Natural killer cell treated with Interleukin-12 subunit alpha and Interleukin-12 subunit beta and Interleukin-15 and Interleukin-18, amount 100 ng/mL, for 72 hours (primary cell): ENCODE measurements at regions not wholly inside any gene's neighbourhood (a gene's known extent, or its start where the extent isn't known, plus 50 kb on each side); places are given as distances from the start of the nearest gene placed in this dataset.

Experiments used
- ATAC-seq, 2 donors: fragments of 150-1000 bp; cut with Tn5 transposase in 1 of 2; sonication (Bioruptor Pico), chemical (Tn5 transposase) in 1 of 2; 2 replicates each; pipeline ENCODE4 v1.10.0; 2021
- DNase-seq: peaks from one replicate; pipeline ENCODE4 v3.0.0; 2022; ENCODE audit warnings: low spot score
- H3K27ac Mint-ChIP-seq, 2 donors: 1 replicate in 1 of 2; 2 replicates in 1 of 2; pipeline ENCODE4 v1.8.0; 2022; ENCODE audit warnings: mixed read lengths in 2 of 2, mild to moderate bottlenecking in 1 of 2, moderate library complexity in 1 of 2
- H3K27me3 Mint-ChIP-seq, 2 donors: 1 replicate in 1 of 2; 2 replicates in 1 of 2; pipeline ENCODE4 v1.8.0; 2022; ENCODE audit warnings: mixed read lengths in 2 of 2
- H3K36me3 Mint-ChIP-seq: one replicate; pipeline ENCODE4 v1.8.0; 2022; ENCODE audit warnings: mixed read lengths
- H3K4me1 Mint-ChIP-seq, 2 donors: 1 replicate in 1 of 2; 2 replicates in 1 of 2; pipeline ENCODE4 v1.8.0; 2022; ENCODE audit warnings: low read depth in 2 of 2, mixed read lengths in 2 of 2, mild to moderate bottlenecking in 1 of 2
- H3K4me3 Mint-ChIP-seq: one replicate; pipeline ENCODE4 v1.8.0; 2022; ENCODE audit warnings: mixed read lengths
- H3K9me3 Mint-ChIP-seq: 2 replicates; pipeline ENCODE4 v1.8.0; 2022; ENCODE audit warnings: mixed read lengths

DNA sequence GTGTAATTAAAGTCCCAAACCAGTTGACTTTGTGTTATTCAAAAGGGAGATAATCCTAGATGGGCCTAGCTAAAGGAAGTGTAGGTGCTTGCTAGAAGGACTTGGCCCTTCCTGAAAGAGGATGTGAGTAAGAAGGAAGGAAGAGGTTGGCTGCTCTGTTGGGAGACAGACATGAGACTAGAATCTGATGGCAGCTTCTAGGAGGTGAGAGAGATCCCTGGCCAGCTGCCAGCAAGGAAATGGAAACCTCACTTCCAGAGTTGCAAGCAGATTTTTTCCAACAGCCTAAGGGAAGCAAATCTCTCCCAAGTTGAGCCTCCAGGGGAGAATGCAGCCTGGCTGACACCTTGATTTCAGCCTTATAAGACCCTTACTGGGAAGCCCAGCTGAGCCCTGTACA lies 368.4 kb upstream of the ZMIZ1 start:
- Mint-ChIP-seq H3K27ac (no peak overlapping the region), H3K4me1 (no peaks in the 10 kb centered on the region), H3K36me3 (no peaks in the 10 kb centered on the region), H3K27me3 (peaks cover 3 to 26% of the 10 kb centered on the region in 2 donors), H3K4me3 (no peak overlapping the region), H3K9me3 (no peaks in the 10 kb centered on the region)
- ATAC-seq (no peak), DNase-seq (no peak)

DNA sequence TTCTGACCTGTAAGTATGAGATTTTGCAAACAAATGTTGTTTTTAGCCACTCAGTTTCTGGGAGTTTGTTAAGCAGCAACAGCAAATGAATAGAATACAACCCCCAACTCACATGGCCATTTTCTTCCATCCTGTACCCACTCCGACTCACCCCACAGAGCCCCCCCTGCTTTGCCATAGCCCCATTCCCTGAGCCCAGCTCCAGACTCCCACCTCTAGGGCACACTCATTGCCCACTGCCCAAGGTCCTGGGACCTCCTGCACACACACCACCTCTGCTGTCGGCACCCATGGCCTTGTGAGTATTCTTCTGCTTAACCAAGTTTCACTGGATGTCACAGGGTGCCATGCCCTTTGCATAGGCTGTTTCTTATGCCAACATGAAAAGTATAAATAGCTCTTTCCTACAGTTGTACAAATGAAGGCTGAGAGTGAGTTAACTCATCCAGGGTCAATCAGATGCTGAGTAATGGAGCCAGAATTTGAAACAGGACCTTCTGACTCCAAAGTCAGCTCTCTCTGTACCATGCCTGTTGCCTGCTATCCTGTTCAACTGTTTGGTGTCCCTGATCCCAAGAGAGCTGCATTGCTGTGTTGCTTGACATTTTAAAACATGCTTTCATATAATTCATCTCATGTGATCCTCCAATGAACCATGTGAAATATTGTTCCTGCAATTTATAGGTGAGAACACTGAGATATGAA lies 367.8 kb upstream of the ZMIZ1 start:
- no peak overlapping the region for H3K4me3 Mint-ChIP-seq
- peaks cover 3 to 26% of the 10 kb centered on the region in 2 donors for H3K27me3 Mint-ChIP-seq
- no peak for ATAC-seq
- DNase-seq: no peak
- no peak overlapping the region for H3K27ac Mint-ChIP-seq
- H3K9me3 Mint-ChIP-seq: no peaks in the 10 kb centered on the region
- no peaks in the 10 kb centered on the region for H3K36me3 Mint-ChIP-seq
- H3K4me1 Mint-ChIP-seq: no peaks in the 10 kb centered on the region

DNA sequence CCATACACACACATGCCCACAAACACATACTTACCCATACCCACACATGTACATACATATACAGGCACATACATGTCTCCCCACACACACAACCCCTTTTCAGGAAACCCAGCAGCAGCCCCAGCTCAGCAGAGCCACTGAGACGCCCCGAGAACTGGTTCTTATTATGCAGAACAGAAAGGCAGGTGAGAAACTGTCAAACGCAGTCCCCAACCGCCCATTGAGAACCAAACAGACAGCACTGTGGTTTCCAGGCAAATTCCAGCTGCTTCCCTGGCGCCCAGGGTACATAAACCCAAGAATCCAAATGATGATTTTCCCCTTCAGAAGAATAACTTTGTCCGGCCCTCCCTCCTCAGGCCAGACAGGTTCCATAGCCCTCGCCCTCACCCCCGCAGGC lies 366.6 kb upstream of the ZMIZ1 start:
- no peaks in the 10 kb centered on the region for H3K36me3 Mint-ChIP-seq
- no peak overlapping the region for H3K27ac Mint-ChIP-seq
- DNase-seq (no peak), ATAC-seq (no peak)
- H3K4me1 Mint-ChIP-seq: no peaks in the 10 kb centered on the region
- H3K4me3 Mint-ChIP-seq: no peak overlapping the region
- peaks cover 7 to 32% of the 10 kb centered on the region in 2 donors for H3K27me3 Mint-ChIP-seq
- H3K9me3 Mint-ChIP-seq: no peaks in the 10 kb centered on the region

- Mint-ChIP-seq H3K4me1 (no peaks in the 10 kb centered on the region), H3K36me3 (no peaks in the 10 kb centered on the region), H3K27me3 (peaks cover 11 to 35% of the 10 kb centered on the region in 2 donors), H3K9me3 (no peaks in the 10 kb centered on the region), H3K4me3 (no peak overlapping the region), H3K27ac (no peak overlapping the region)
- ATAC-seq: no peak
- no peak for DNase-seq
Measured at GRCh38 chr10:78702876-78703275, 365.9 kb upstream of the ZMIZ1 start.

DNA sequence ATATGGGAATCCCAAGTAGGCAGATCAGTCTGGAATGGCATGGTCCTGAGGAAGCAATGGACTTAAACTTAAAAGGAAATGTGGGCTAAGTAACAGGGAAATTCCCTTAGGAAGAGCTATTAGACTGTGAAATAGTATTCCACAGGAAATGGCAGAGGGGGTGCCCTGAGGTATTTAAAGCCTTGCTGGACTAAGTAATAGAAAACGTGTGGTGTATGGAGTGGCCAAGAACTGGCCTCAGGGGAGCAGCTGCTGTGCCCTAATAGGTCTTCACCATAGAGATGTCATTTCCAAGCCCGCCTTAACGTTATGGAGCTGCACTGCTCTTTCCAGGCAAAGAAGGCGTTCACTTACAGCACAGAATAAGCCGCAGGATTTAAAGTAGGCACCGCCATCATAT lies 365.2 kb upstream of the ZMIZ1 start:
- DNase-seq (no peak), ATAC-seq (no peak)
- Mint-ChIP-seq H3K36me3 (no peaks in the 10 kb centered on the region), H3K4me3 (no peak overlapping the region), H3K9me3 (no peaks in the 10 kb centered on the region), H3K27ac (no peak overlapping the region), H3K4me1 (no peaks in the 10 kb centered on the region), H3K27me3 (peaks cover 15 to 42% of the 10 kb centered on the region in 2 donors)

DNA sequence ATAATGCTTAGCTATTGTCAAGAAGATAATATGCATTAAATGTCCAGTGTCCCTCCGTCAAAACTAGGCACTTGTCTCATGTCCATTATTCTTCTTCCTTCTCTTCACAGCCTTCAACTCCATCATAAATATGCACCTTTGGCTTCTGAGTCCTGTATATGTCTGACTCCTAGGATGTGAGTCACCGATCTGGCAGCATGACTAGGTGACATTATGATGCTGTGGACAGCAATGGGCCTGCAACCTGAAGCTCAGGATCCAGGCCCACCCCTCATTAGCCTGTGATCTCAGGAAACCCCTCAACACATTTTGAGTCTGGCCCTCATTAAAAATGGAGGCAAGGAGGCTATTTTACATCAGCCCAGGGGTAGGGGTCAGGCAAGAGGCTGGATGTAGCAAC lies 362.5 kb upstream of the ZMIZ1 start:
- no peaks in the 10 kb centered on the region for H3K36me3 Mint-ChIP-seq

DNA sequence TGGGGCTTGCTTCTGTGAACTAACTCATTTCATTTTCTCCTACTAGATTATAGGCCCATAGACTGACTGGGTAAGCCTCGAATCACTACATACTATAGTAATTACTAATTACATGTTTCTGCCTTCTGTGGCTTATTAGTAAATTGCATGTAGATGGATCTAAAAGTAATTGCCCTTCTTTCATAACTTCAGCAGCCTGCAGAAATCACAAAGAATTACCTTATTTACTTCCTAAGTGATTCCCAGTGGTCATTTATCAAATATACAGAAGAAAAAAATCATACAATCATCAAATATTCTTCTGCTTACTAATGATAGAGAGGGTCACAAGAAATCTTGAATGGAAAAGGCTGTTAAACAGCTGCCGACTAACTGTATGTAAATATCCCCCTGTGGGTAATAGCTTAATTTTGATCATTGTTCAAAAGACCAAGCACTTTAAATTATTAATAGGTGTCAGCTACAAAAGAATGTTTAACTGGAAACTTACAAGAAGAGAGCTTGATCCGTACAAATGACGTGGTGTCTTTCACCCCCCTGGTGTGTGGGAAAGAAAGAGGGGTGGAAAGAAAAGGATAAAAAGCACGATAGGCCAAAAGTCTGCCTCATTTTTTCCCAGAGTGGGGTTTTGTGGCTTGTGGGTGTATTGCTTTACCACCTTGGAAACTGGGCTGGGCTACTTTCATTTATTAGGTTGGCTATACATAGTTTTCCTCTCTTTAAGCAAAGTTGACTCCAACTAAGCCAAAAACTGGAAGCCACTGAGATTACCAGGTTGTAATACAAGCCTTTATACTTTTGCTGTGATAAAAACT lies 361.8 kb upstream of the ZMIZ1 start:
- H3K36me3 Mint-ChIP-seq: no peaks in the 10 kb centered on the region
- no peaks in the 10 kb centered on the region for H3K4me1 Mint-ChIP-seq
- ATAC-seq: no peak
- DNase-seq: no peak
- H3K27me3 Mint-ChIP-seq: peaks cover 28 to 51% of the 10 kb centered on the region in 2 donors
- no peak overlapping the region for H3K27ac Mint-ChIP-seq
- H3K4me3 Mint-ChIP-seq: no peak overlapping the region
- no peaks in the 10 kb centered on the region for H3K9me3 Mint-ChIP-seq

More for the DNA sequence above, 362.5 kb upstream of the ZMIZ1 start:
- Mint-ChIP-seq H3K9me3 (no peaks in the 10 kb centered on the region), H3K4me3 (no peak overlapping the region), H3K27me3 (peaks cover 27 to 51% of the 10 kb centered on the region in 2 donors), H3K27ac (no peak overlapping the region), H3K4me1 (no peaks in the 10 kb centered on the region)
- ATAC-seq: no peak
- DNase-seq: no peak

- peaks cover 28 to 51% of the 10 kb centered on the region in 2 donors for H3K27me3 Mint-ChIP-seq
- ATAC-seq (no peak), DNase-seq (no peak)
- no peak overlapping the region for H3K4me3 Mint-ChIP-seq
- no peak overlapping the region for H3K27ac Mint-ChIP-seq
- H3K36me3 Mint-ChIP-seq: no peaks in the 10 kb centered on the region
- H3K9me3 Mint-ChIP-seq: no peaks in the 10 kb centered on the region
- no peaks in the 10 kb centered on the region for H3K4me1 Mint-ChIP-seq
Measured at GRCh38 chr10:78707745-78708144, 361.0 kb upstream of the ZMIZ1 start.

- ATAC-seq: no peak
- Mint-ChIP-seq H3K27ac (no peak overlapping the region), H3K27me3 (peaks cover 28 to 50% of the 10 kb centered on the region in 2 donors), H3K36me3 (no peaks in the 10 kb centered on the region), H3K4me3 (no peak overlapping the region), H3K9me3 (no peaks in the 10 kb centered on the region), H3K4me1 (no peaks in the 10 kb centered on the region)
- DNase-seq: no peak
Measured at GRCh38 chr10:78712147-78712546, 356.6 kb upstream of the ZMIZ1 start.

- peaks cover 19 to 39% of the 10 kb centered on the region in 2 donors for H3K27me3 Mint-ChIP-seq
- H3K9me3 Mint-ChIP-seq: no peaks in the 10 kb centered on the region
- H3K27ac Mint-ChIP-seq: no peak overlapping the region
- no peak overlapping the region for H3K4me3 Mint-ChIP-seq
- DNase-seq: no peak
- H3K36me3 Mint-ChIP-seq: no peaks in the 10 kb centered on the region
- ATAC-seq: no peak
- no peaks in the 10 kb centered on the region for H3K4me1 Mint-ChIP-seq
Measured at GRCh38 chr10:78713659-78714058, 355.1 kb upstream of the ZMIZ1 start.

DNA sequence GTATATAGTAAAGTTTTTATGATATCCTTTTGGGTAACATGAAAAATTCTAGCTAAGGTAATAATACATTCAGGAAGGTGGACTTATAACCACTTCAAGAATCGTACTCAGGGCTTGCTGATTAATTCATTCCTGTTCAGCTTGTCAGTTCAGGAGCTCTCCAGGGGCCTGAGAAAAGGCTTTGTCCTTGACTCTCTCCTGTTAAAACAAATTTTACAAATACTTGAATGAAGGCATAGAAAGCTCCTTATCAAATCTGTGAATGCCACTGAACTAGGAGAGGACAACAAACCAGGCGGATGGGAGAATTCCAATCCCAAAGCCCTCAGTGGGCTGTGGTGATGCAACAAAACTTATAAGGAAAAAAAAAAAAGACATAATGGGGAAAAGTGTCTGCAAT lies 354.5 kb upstream of the ZMIZ1 start:
- no peaks in the 10 kb centered on the region for H3K36me3 Mint-ChIP-seq
- no peak overlapping the region for H3K4me3 Mint-ChIP-seq
- peaks cover 17 to 35% of the 10 kb centered on the region in 2 donors for H3K27me3 Mint-ChIP-seq
- ATAC-seq: no peak
- H3K27ac Mint-ChIP-seq: no peak overlapping the region
- DNase-seq: no peak
- H3K9me3 Mint-ChIP-seq: no peaks in the 10 kb centered on the region
- no peaks in the 10 kb centered on the region for H3K4me1 Mint-ChIP-seq

DNA sequence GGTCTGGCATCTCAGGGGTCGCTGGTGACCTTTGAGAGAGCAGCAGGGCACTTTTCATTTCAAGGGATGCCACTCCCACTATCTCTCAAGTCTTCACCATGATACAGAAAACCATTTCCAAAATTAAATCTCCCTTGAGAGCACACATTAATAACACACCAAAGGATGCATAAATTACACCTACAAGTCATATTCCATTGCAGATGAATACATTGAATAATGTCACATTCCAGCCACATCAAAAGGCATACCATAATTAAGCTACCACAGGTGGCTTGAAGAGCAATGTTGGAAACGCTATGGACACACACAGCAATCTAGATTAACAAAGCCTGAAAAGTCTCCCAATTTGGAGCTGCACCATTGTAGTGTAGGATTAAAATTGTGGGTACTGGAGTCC lies 353.3 kb upstream of the ZMIZ1 start:
- no peaks in the 10 kb centered on the region for H3K9me3 Mint-ChIP-seq
- H3K27ac Mint-ChIP-seq: no peak overlapping the region
- no peaks in the 10 kb centered on the region for H3K4me1 Mint-ChIP-seq

GRCh38 chr10:78716043-78716660 lies 352.6 kb upstream of the ZMIZ1 start:
- peaks cover 9 to 35% of the 10 kb centered on the region in 2 donors for H3K27me3 Mint-ChIP-seq
- no peaks in the 10 kb centered on the region for H3K36me3 Mint-ChIP-seq
- ATAC-seq: no peak
- no peaks in the 10 kb centered on the region for H3K9me3 Mint-ChIP-seq
- no peaks in the 10 kb centered on the region for H3K4me1 Mint-ChIP-seq
- H3K4me3 Mint-ChIP-seq: no peak overlapping the region
- no peak for DNase-seq
- no peak overlapping the region for H3K27ac Mint-ChIP-seq

More for the DNA sequence above, 353.3 kb upstream of the ZMIZ1 start:
- Mint-ChIP-seq H3K27me3 (peaks cover 13 to 32% of the 10 kb centered on the region in 2 donors), H3K36me3 (no peaks in the 10 kb centered on the region), H3K4me3 (no peak overlapping the region)
- no peak for DNase-seq
- ATAC-seq: no peak

DNA sequence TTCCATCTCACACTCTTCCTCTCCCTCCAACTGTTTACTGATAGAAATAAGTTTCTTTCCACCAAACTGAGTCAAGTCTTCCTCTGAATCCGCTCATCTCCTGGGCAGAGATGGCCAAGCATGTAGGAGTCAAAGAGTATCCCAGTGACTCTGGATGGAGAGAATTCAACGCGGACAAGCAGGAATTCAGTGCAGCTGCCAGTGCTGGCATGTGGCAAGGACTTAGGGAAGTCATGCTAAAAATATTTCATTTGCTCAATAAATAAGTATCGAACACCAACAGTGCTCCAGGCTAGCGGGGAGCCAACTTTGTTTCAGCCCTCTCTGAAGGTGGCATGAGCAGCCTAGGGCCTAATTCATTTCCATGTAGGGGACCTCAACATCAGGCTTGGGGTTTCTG lies 351.6 kb upstream of the ZMIZ1 start:
- Mint-ChIP-seq H3K27me3 (peaks cover 10 to 30% of the 10 kb centered on the region in 2 donors), H3K9me3 (no peaks in the 10 kb centered on the region), H3K27ac (no peak overlapping the region), H3K36me3 (no peaks in the 10 kb centered on the region), H3K4me1 (no peaks in the 10 kb centered on the region), H3K4me3 (no peak overlapping the region)
- no peak for ATAC-seq
- DNase-seq: no peak
